Prostate gland (tissue), 2 donors: ENCODE measurements at regions not wholly inside any gene's neighbourhood (a gene's known extent, or its start where the extent isn't known, plus 50 kb on each side); places are given as distances from the start of the nearest gene placed in this dataset.

Experiments
- DNase-seq: peaks from one replicate; pipeline ENCODE4 v3.0.0-alpha.2; 2019; ENCODE audit warnings: low spot score
- H3K27ac ChIP-seq, 2 donors: fragments of 200-600 bp; sonication (generic); 2 replicates each; pipeline ENCODE4 v1.5.1; 2017 to 2019
- H3K27me3 ChIP-seq: fragments of 200-600 bp; sonication (generic); replicated peaks from 2 replicates; pipeline ENCODE4 v1.5.1; 2019; ENCODE audit not compliant: insufficient read depth
- H3K36me3 ChIP-seq, 2 donors: fragments of 200-600 bp; sonication (generic); 1 replicate in 1 of 2; 2 replicates in 1 of 2; pipeline versions ENCODE4 v1.5.1 to v1.8.1; 2017 to 2019
- H3K4me1 ChIP-seq: fragments of 200-600 bp; sonication (generic); replicated peaks from 2 replicates; pipeline ENCODE4 v1.5.1; 2019
- H3K4me3 ChIP-seq, 2 donors: fragments of 200-600 bp; sonication (generic); 2 replicates each; pipeline ENCODE4 v1.5.1; 2017 to 2019
- H3K9me3 ChIP-seq: fragments of 200-600 bp; sonication (generic); 2 replicates; pipeline ENCODE4 v1.5.1; 2017
- CTCF ChIP-seq, 4 experiments: fragments of 200-600 bp in 2 of 4; fragments of 450-650 bp in 2 of 4; sonication (generic) in 2 of 4; IDR thresholded peaks; 1 replicate in 3 of 4; 2 replicates in 1 of 4; pipeline ENCODE4 v1.5.1; 2016 to 2019; ENCODE audit warnings: antibody characterized with exemption in 4 of 4, mild to moderate bottlenecking in 2 of 4, moderate library complexity in 2 of 4
- POLR2A ChIP-seq: fragments of 450-650 bp; IDR thresholded peaks from one replicate; pipeline ENCODE4 v1.6.1; 2016; ENCODE audit warnings: antibody characterized with exemption, mild to moderate bottlenecking
- POLR2AphosphoS5 ChIP-seq: sonication (generic); formaldehyde crosslinking; IDR thresholded peaks from one replicate; pipeline ENCODE4 v1.6.1; 2017; ENCODE audit warnings: antibody characterized with exemption
- WGBS: methylation state at CpG from one replicate; pipeline ENCODE4 v1.1.5; 2018; 5-methylcytosine and 5-hydroxymethylcytosine counted together
- intact Hi-C: fragments of 100-400 bp; cut with DNase I; formaldehyde crosslinking; loops from one replicate; pipeline ENCODE4 v1.14.2; 2022

GRCh38 chr7:19948160-19948559 lies 174.7 kb upstream of the TMEM196 start:
- Histone ChIP-seq H3K27ac (no peak overlapping the region), H3K9me3 (no peaks in the 10 kb centered on the region), H3K4me1 (no peaks in the 10 kb centered on the region), H3K4me3 (no peak overlapping the region), H3K27me3 (no peaks in the 10 kb centered on the region), H3K36me3 (no peaks in the 10 kb centered on the region)
- no peak for TF ChIP-seq CTCF (IDR thresholded peaks at IDR 0.05)
- TF ChIP-seq POLR2AphosphoS5 = no peak
- TF ChIP-seq POLR2A = no peak
- WGBS = 74% methylated on average over 3 of the region's 3 CpGs
- intact Hi-C loops = no loop called here
- no peak for DNase-seq

- Histone ChIP-seq H3K27ac (no peak overlapping the region), H3K9me3 (no peaks in the 10 kb centered on the region), H3K4me1 (no peaks in the 10 kb centered on the region), H3K4me3 (no peak overlapping the region), H3K27me3 (no peaks in the 10 kb centered on the region), H3K36me3 (no peaks in the 10 kb centered on the region)
- WGBS = 79% methylated on average over 5 of the region's 5 CpGs
- DNase-seq = no peak
- TF ChIP-seq POLR2AphosphoS5 (no peak), CTCF (IDR thresholded peaks at IDR 0.05) (no peak), POLR2A (no peak)
- intact Hi-C loops = no loop called here
Observed at GRCh38 chr7:19944363-19945120, 171.1 kb upstream of the TMEM196 start.

- no peaks in the 10 kb centered on the region for H3K4me1 ChIP-seq
- intact Hi-C loops = no loop called here
- no peaks in the 10 kb centered on the region for H3K36me3 ChIP-seq
- no peaks in the 10 kb centered on the region for H3K9me3 ChIP-seq
- TF ChIP-seq POLR2AphosphoS5 (no peak), POLR2A (no peak), CTCF (IDR thresholded peaks at IDR 0.05) (no peak)
- no peak overlapping the region for H3K27ac ChIP-seq
- H3K4me3 ChIP-seq = no peak overlapping the region
- no peaks in the 10 kb centered on the region for H3K27me3 ChIP-seq
- DNase-seq = no peak
Observed at GRCh38 chr7:19939746-19940145, 166.3 kb upstream of the TMEM196 start.

GRCh38 chr7:19932549-19933249 lies 159.3 kb upstream of the TMEM196 start:
- Histone ChIP-seq H3K36me3 (no peaks in the 10 kb centered on the region), H3K27me3 (no peaks in the 10 kb centered on the region), H3K9me3 (no peaks in the 10 kb centered on the region), H3K27ac (no peak overlapping the region), H3K4me1 (no peaks in the 10 kb centered on the region), H3K4me3 (no peak overlapping the region)
- intact Hi-C loops = no loop called here
- no peak for TF ChIP-seq POLR2A
- no peak for TF ChIP-seq CTCF (IDR thresholded peaks at IDR 0.05)
- no peak for TF ChIP-seq POLR2AphosphoS5
- DNase-seq = no peak
- 53% methylated on average over 4 of the region's 4 CpGs for WGBS

- Histone ChIP-seq H3K9me3 (no peaks in the 10 kb centered on the region), H3K36me3 (no peaks in the 10 kb centered on the region), H3K27me3 (no peaks in the 10 kb centered on the region), H3K27ac (no peak overlapping the region), H3K4me3 (no peak overlapping the region), H3K4me1 (no peaks in the 10 kb centered on the region)
- no peak for DNase-seq
- 70% methylated on average over 2 of the region's 2 CpGs for WGBS
- TF ChIP-seq POLR2A (no peak), POLR2AphosphoS5 (no peak), CTCF (IDR thresholded peaks at IDR 0.05) (no peak)
- intact Hi-C loops = no loop called here
Observed at GRCh38 chr7:19930851-19931250, 157.4 kb upstream of the TMEM196 start.
